ENCODE measurements at regions not wholly inside any gene's neighbourhood (a gene's known extent, or its start where the extent isn't known, plus 50 kb on each side); places are given as distances from the start of the nearest gene placed in this dataset.
"Not testable (repeated sequence)": the region's sequence is repeated elsewhere in the genome, so short reads cannot be mapped to it uniquely, and the experiment has no call there.

DNA sequence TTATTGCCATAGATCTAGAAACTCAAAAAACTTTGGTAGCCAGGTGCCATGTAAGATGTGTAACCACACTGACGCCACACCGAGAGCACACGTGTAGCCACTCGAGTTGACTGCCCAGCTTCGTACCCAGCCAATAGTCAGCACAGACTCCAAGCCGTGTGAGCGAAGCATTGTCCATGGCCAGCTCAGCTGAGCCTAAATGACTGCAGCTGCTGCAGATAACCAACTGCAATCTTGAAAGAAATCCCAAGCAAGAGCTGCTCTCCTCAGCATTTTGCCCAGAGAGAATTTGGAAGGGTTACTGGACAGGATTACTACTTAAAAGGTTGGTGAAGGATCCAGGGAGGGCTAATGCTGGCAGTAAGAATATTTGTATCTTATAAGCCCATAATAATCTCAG, 193.0 kb upstream of the THRB start:
- Histone ChIP-seq H3K9ac (no peak overlapping the region), H2AFZ (ENCODE audit: low read depth) (no peak overlapping the region), H3K36me3 (ENCODE audit: insufficient read depth) (no peaks in the 10 kb centered on the region), H3K4me1 (ENCODE audit: low read depth, poor library complexity, severe bottlenecking) (peaks cover 10% of the 10 kb centered on the region), H3K27me3 (ENCODE audit: insufficient read depth, low read depth) (no peaks in the 10 kb centered on the region), H3K4me2 (no peak overlapping the region), H3K79me2 (ENCODE audit: insufficient read depth, low read depth) (no peaks in the 10 kb centered on the region), H3K4me3 (IDR thresholded peaks at IDR 0.05; ENCODE audit: insufficient read depth, low read depth, low read length) (no peak overlapping the region), H4K20me1 (ENCODE audit: insufficient read depth) (no peaks in the 10 kb centered on the region), H3K27ac (no peak overlapping the region)
- TF ChIP-seq, protein P1, sequence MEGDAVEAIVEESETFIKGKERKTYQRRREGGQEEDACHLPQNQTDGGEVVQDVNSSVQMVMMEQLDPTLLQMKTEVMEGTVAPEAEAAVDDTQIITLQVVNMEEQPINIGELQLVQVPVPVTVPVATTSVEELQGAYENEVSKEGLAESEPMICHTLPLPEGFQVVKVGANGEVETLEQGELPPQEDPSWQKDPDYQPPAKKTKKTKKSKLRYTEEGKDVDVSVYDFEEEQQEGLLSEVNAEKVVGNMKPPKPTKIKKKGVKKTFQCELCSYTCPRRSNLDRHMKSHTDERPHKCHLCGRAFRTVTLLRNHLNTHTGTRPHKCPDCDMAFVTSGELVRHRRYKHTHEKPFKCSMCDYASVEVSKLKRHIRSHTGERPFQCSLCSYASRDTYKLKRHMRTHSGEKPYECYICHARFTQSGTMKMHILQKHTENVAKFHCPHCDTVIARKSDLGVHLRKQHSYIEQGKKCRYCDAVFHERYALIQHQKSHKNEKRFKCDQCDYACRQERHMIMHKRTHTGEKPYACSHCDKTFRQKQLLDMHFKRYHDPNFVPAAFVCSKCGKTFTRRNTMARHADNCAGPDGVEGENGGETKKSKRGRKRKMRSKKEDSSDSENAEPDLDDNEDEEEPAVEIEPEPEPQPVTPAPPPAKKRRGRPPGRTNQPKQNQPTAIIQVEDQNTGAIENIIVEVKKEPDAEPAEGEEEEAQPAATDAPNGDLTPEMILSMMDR (conservative IDR thresholded peaks at IDR 0.05; ENCODE audit: low read depth, low read length): no peak

DNA sequence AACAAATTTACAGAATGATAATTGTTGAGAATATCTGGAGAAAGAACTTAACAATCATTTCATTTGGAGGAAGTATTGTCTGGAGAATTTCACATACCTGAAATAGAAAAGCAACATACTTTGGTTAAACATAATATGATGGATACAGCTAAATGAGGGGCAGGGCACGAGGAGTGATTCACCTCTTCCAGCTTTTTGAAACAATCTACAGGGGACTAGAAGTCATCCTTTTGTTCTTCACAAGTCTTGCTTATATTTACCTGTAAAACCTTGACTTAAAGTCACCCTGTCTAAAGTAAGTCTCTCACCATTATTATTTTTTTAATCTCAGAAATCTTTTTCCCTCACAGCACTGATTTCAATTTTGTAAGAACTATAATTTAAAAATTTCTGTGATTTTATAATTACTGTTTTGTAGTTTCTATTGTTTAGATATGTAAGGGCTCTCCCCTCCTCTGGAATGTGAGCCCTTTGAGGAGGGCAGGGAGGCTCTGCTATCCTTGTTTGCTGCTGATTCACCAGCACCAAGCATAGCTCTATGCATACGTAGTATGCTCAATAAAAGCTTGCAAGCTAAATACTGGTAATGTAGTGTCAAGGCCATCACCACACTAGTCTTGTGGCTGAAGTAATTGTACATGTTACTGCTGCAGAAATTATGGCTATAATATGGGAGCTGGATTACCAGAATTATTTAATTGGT, 193.9 kb upstream of the THRB start:
- Histone ChIP-seq H4K20me1 (ENCODE audit: insufficient read depth) (no peaks in the 10 kb centered on the region), H3K27me3 (ENCODE audit: insufficient read depth, low read depth) (no peaks in the 10 kb centered on the region), H3K9ac (no peak overlapping the region), H2AFZ (ENCODE audit: low read depth) (no peak overlapping the region), H3K79me2 (ENCODE audit: insufficient read depth, low read depth) (no peaks in the 10 kb centered on the region), H3K36me3 (ENCODE audit: insufficient read depth) (no peaks in the 10 kb centered on the region), H3K4me1 (ENCODE audit: low read depth, poor library complexity, severe bottlenecking) (peaks cover 10% of the 10 kb centered on the region), H3K4me3 (IDR thresholded peaks at IDR 0.05; ENCODE audit: insufficient read depth, low read depth, low read length) (no peak overlapping the region), H3K27ac (no peak overlapping the region), H3K4me2 (no peak overlapping the region)
- TF ChIP-seq, protein P1 (conservative IDR thresholded peaks at IDR 0.05; ENCODE audit: low read depth, low read length): no peak

DNA sequence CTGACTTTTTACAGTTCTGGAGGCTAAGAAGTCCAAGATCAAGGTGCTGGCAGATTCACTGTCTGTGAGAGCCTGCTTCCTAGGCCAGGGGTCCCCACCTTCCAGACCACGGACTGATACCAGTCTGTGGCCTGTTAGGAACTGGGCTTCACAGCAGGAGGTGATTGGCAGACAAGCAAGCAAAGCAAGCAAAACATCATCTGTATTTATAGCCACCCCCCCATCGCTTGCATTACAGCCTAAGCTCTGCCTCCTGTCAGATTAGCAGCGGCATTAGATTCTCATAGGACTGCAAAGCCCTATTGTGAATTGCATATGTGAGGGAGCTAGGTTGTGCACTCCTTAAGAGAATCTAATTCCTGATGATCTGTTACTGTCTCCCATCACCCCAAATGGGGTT, 194.7 kb upstream of the THRB start:
- TF ChIP-seq, protein P1 (conservative IDR thresholded peaks at IDR 0.05; ENCODE audit: low read depth, low read length): no peak
- Histone ChIP-seq H4K20me1 (ENCODE audit: insufficient read depth) (no peaks in the 10 kb centered on the region), H3K4me1 (ENCODE audit: low read depth, poor library complexity, severe bottlenecking) (peaks cover 10% of the 10 kb centered on the region), H3K27me3 (ENCODE audit: insufficient read depth, low read depth) (no peaks in the 10 kb centered on the region), H3K79me2 (ENCODE audit: insufficient read depth, low read depth) (no peaks in the 10 kb centered on the region), H3K4me3 (IDR thresholded peaks at IDR 0.05; ENCODE audit: insufficient read depth, low read depth, low read length) (no peak overlapping the region), H3K27ac (no peak overlapping the region), H3K4me2 (no peak overlapping the region), H2AFZ (ENCODE audit: low read depth) (no peak overlapping the region), H3K36me3 (ENCODE audit: insufficient read depth) (no peaks in the 10 kb centered on the region), H3K9ac (no peak overlapping the region)

DNA sequence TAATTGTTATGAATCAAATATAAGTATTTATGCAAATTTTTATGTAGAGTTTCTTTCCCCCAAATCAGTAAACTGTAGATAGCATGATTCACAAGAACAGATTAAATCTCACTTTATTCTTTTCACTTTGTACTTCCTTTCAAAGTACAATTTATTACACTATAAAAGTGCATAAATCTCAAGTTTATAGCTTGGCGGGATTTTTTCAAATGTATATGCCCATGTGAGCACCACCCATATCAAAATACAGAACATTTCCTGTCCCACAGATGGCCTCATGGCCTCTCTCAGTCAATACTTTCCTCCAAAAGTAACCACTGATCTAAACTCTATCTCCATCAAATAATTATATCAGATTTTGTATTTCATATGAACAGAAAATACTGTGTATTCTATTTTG, 196.1 kb upstream of the THRB start:
- H2AFZ ChIP-seq (ENCODE audit: low read depth): no peak overlapping the region
- H3K27ac ChIP-seq: no peak overlapping the region
- no peaks in the 10 kb centered on the region for H3K27me3 ChIP-seq (ENCODE audit: insufficient read depth, low read depth)
- peaks cover 10% of the 10 kb centered on the region for H3K4me1 ChIP-seq (ENCODE audit: low read depth, poor library complexity, severe bottlenecking)
- H3K36me3 ChIP-seq (ENCODE audit: insufficient read depth): no peaks in the 10 kb centered on the region
- H3K4me3 ChIP-seq (IDR thresholded peaks at IDR 0.05; ENCODE audit: insufficient read depth, low read depth, low read length): no peak overlapping the region
- H3K79me2 ChIP-seq (ENCODE audit: insufficient read depth, low read depth): no peaks in the 10 kb centered on the region
- H3K4me2 ChIP-seq: no peak overlapping the region
- H3K9ac ChIP-seq: no peak overlapping the region
- TF ChIP-seq, protein P1 (conservative IDR thresholded peaks at IDR 0.05; ENCODE audit: low read depth, low read length): no peak
- no peaks in the 10 kb centered on the region for H4K20me1 ChIP-seq (ENCODE audit: insufficient read depth)

DNA sequence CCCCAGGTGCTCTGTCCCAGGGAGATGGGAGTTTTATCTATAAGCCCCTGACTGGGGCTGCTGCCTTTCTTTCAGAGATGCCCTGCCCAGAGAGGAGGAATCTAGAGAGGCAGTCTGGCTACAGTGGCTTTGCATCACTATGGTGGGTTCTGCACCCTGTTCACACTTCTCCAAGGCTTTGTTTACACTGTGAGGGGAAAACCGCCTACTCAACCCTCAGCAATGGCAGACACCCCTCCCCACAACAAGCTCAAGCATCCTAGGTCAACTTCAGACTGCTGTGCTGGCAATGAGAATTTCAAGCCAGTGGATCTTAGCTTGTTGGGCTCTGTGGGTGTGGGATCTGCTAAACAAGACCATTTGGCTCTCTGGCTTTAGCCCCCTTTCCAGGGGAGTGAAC, 204.4 kb upstream of the THRB start:
- H3K4me2 ChIP-seq; H3K27ac ChIP-seq; H3K79me2 ChIP-seq (ENCODE audit: insufficient read depth, low read depth); H3K27me3 ChIP-seq (ENCODE audit: insufficient read depth, low read depth); H3K4me1 ChIP-seq (ENCODE audit: low read depth, poor library complexity, severe bottlenecking); H3K36me3 ChIP-seq (ENCODE audit: insufficient read depth); H3K4me3 ChIP-seq (IDR thresholded peaks at IDR 0.05; ENCODE audit: insufficient read depth, low read depth, low read length); H2AFZ ChIP-seq (ENCODE audit: low read depth); H3K9ac ChIP-seq; H4K20me1 ChIP-seq (ENCODE audit: insufficient read depth): not testable (repeated sequence)

Measured in KMS-11 (cell line).